WTC11 (cell line): ENCODE measurements at regions not wholly inside any gene's neighbourhood (a gene's known extent, or its start where the extent isn't known, plus 50 kb on each side); places are given as distances from the start of the nearest gene placed in this dataset.

Experiments
- ATAC-seq: fragments of 200-7000 bp; cut with Tn5 transposase; 2 replicates; pipeline ENCODE4 v1.10.0; 2021; ENCODE audit warnings: mild to moderate bottlenecking, moderate library complexity
- CTCF ChIA-PET: fragments of 300-600 bp; sonication (Branson Sonifier 250); formaldehyde crosslinking; loops from one replicate; lab custom pipeline; 2021; ENCODE audit warnings: antibody characterized with exemption; lab: Charles Lee
- POLR2A ChIA-PET: fragments of 350-600 bp; sonication (Branson Sonifier 250); formaldehyde crosslinking; loops from one replicate; lab custom pipeline; 2021; ENCODE audit warnings: antibody characterized with exemption; lab: Charles Lee
- DNase-seq: peaks from one replicate; pipeline ENCODE4 v3.0.0; 2021; ENCODE audit warnings: low spot score
- H3K27ac Mint-ChIP-seq: 2 replicates; pipeline ENCODE4 v1.8.0; 2021; ENCODE audit warnings: mixed read lengths
- H3K27me3 Mint-ChIP-seq: 2 replicates; pipeline ENCODE4 v1.8.0; 2021; ENCODE audit warnings: low read depth, mild to moderate bottlenecking, moderate library complexity, mixed read lengths
- H3K36me3 Mint-ChIP-seq: 2 replicates; pipeline ENCODE4 v1.8.0; 2021; ENCODE audit warnings: mixed read lengths
- H3K4me1 Mint-ChIP-seq: 2 replicates; pipeline ENCODE4 v1.8.0; 2022; ENCODE audit warnings: mixed read lengths
- H3K4me3 Mint-ChIP-seq: 2 replicates; pipeline ENCODE4 v1.8.0; 2021; ENCODE audit warnings: mild to moderate bottlenecking, moderate library complexity, mixed read lengths
- H3K9me3 Mint-ChIP-seq: 2 replicates; pipeline ENCODE4 v1.8.0; 2021; ENCODE audit warnings: mixed read lengths
- ATF3 ChIP-seq: sonication (generic); formaldehyde crosslinking; conservative IDR thresholded peaks from 2 replicates; pipeline ENCODE4 v1.8.1; 2022; ENCODE audit warnings: mild to moderate bottlenecking, missing genetic modification reagents
- CBFB ChIP-seq: sonication (generic); formaldehyde crosslinking; IDR thresholded peaks from 2 replicates; pipeline ENCODE4 v1.8.1; 2022; ENCODE audit warnings: mild to moderate bottlenecking, low read depth, missing genetic modification reagents
- FOXK1 ChIP-seq: sonication (generic); formaldehyde crosslinking; IDR thresholded peaks from 2 replicates; pipeline ENCODE4 v1.8.0; 2022; ENCODE audit warnings: mild to moderate bottlenecking, moderate library complexity, missing genetic modification reagents
- FOXP1 ChIP-seq: sonication (generic); formaldehyde crosslinking; IDR thresholded peaks from 2 replicates; pipeline ENCODE4 v1.8.0; 2022; ENCODE audit warnings: missing genetic modification reagents, mild to moderate bottlenecking, moderate library complexity, borderline replicate concordance
- GABPB1 ChIP-seq: sonication (generic); formaldehyde crosslinking; IDR thresholded peaks from 2 replicates; pipeline ENCODE4 v1.8.1; 2023; ENCODE audit warnings: mild to moderate bottlenecking, missing genetic modification reagents
- GRHL2 ChIP-seq: fragments of 250-450 bp; sonication (Bioruptor Pico); IDR thresholded peaks from 2 replicates; pipeline ENCODE4 v1.8.0; 2022; ENCODE audit warnings: mild to moderate bottlenecking, moderate library complexity; ENCODE audit not compliant: insufficient replicate concordance, severe bottlenecking
- HMGA2 ChIP-seq: fragments of 250-450 bp; sonication (Bioruptor Pico); IDR thresholded peaks from 2 replicates; pipeline ENCODE4 v1.4.0; 2021; ENCODE audit warnings: mild to moderate bottlenecking, moderate library complexity
- MLX ChIP-seq: sonication (generic); formaldehyde crosslinking; IDR thresholded peaks from 2 replicates; pipeline ENCODE4 v1.8.1; 2023; ENCODE audit warnings: mild to moderate bottlenecking, missing genetic modification reagents, moderate library complexity
- NR2C2 ChIP-seq: sonication (generic); formaldehyde crosslinking; IDR thresholded peaks from 2 replicates; pipeline ENCODE4 v1.8.0; 2022; ENCODE audit warnings: mild to moderate bottlenecking, missing genetic modification reagents
- RORB ChIP-seq: fragments of 250-450 bp; sonication (Bioruptor Pico); IDR thresholded peaks from 2 replicates; pipeline ENCODE4 v1.9.0; 2021; ENCODE audit warnings: mild to moderate bottlenecking
- SP1 ChIP-seq: sonication (generic); formaldehyde crosslinking; conservative IDR thresholded peaks from 2 replicates; pipeline ENCODE4 v1.8.1; 2022; ENCODE audit warnings: missing genetic modification reagents
- TP53 ChIP-seq: sonication (generic); formaldehyde crosslinking; IDR thresholded peaks from 2 replicates; pipeline ENCODE4 v1.8.1; 2023; ENCODE audit warnings: mild to moderate bottlenecking, missing genetic modification reagents
- USF1 ChIP-seq: sonication (generic); formaldehyde crosslinking; IDR thresholded peaks from 2 replicates; pipeline ENCODE4 v1.8.0; 2022; ENCODE audit warnings: mild to moderate bottlenecking, missing genetic modification reagents
- ZNF232 ChIP-seq: sonication (generic); formaldehyde crosslinking; IDR thresholded peaks from 2 replicates; pipeline ENCODE4 v1.8.0; 2022; ENCODE audit warnings: mild to moderate bottlenecking, missing genetic modification reagents
- ZNF532 ChIP-seq: fragments of 250-450 bp; sonication (Bioruptor Pico); IDR thresholded peaks from 2 replicates; pipeline ENCODE4 v1.9.0; 2021; ENCODE audit warnings: mild to moderate bottlenecking, borderline replicate concordance
- ZNF671 ChIP-seq: fragments of 250-450 bp; sonication (Bioruptor Pico); IDR thresholded peaks from 2 replicates; pipeline ENCODE4 v1.8.0; 2021; ENCODE audit warnings: mild to moderate bottlenecking
- TF ChIP-seq, protein P1 (sequence below): fragments of 250-450 bp; sonication (Bioruptor Pico); IDR thresholded peaks from 2 replicates; pipeline ENCODE4 v1.9.0; 2021; ENCODE audit warnings: mild to moderate bottlenecking
- TF ChIP-seq, protein P2 (sequence below): sonication (generic); formaldehyde crosslinking; IDR thresholded peaks from 2 replicates; pipeline ENCODE4 v1.8.1; 2022; ENCODE audit warnings: mild to moderate bottlenecking, moderate library complexity, missing genetic modification reagents

- TF ChIP-seq ZNF671 (CRISPR knock-in tag), result no peak
- no peak for TF ChIP-seq FOXK1
- no peak for TF ChIP-seq ZNF532
- H3K4me3 Mint-ChIP-seq, result no peak overlapping the region
- H3K27me3 Mint-ChIP-seq, result peaks cover 19% of the 10 kb centered on the region
- H3K27ac Mint-ChIP-seq, result no peak overlapping the region
- ChIA-PET CTCF (interaction anchor here (1.0 kb wide), 1 partner anchor 44 kb away, joined by 3 read pairs; no protein-coding TSS in a partner anchor), POLR2A (no interaction called here)
- no peaks in the 10 kb centered on the region for H3K9me3 Mint-ChIP-seq
- H3K36me3 Mint-ChIP-seq, result no peaks in the 10 kb centered on the region
- ATAC-seq (no peak), DNase-seq (no peak)
- 0 out of 2 replicates have a peak, but pooled peaks cover 2% of the 10 kb centered on the region for H3K4me1 Mint-ChIP-seq
These were observed 149.9 kb upstream of the COL1A2 start for GRCh38 chr7:94244760-94245159.

GRCh38 chr7:94245500-94245899, 149.2 kb upstream of the COL1A2 start:
- Mint-ChIP-seq H3K27me3 (peaks cover 11% of the 10 kb centered on the region), H3K4me3 (no peak overlapping the region), H3K4me1 (0 out of 2 replicates have a peak, but pooled peaks cover 2% of the 10 kb centered on the region), H3K36me3 (no peaks in the 10 kb centered on the region), H3K9me3 (no peaks in the 10 kb centered on the region)
- DNase-seq (no peak), ATAC-seq (no peak)
- TF ChIP-seq TP53 (CRISPR knock-in tag), result no peak
- no peak for TF ChIP-seq SP1 (CRISPR knock-in tag)
- TF ChIP-seq, protein P1, sequence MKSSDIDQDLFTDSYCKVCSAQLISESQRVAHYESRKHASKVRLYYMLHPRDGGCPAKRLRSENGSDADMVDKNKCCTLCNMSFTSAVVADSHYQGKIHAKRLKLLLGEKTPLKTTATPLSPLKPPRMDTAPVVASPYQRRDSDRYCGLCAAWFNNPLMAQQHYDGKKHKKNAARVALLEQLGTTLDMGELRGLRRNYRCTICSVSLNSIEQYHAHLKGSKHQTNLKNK (CRISPR knock-in tag), result no peak
- no peak for TF ChIP-seq FOXP1 (CRISPR knock-in tag)
- TF ChIP-seq MLX (CRISPR knock-in tag), result no peak
- no peak for TF ChIP-seq NR2C2
- TF ChIP-seq, protein P2, sequence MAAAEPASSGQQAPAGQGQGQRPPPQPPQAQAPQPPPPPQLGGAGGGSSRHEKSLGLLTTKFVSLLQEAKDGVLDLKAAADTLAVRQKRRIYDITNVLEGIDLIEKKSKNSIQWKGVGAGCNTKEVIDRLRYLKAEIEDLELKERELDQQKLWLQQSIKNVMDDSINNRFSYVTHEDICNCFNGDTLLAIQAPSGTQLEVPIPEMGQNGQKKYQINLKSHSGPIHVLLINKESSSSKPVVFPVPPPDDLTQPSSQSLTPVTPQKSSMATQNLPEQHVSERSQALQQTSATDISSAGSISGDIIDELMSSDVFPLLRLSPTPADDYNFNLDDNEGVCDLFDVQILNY, result no peak
- TF ChIP-seq ATF3 (CRISPR knock-in tag), result no peak
- TF ChIP-seq, all 79 proteins: peak for 0
- POLR2A ChIA-PET, result no interaction called here
- CTCF ChIA-PET, result interaction anchor here (1.0 kb wide), 1 partner anchor 43 kb away, joined by 3 read pairs; no protein-coding TSS in a partner anchor
- H3K27ac Mint-ChIP-seq, result no peak overlapping the region

DNA sequence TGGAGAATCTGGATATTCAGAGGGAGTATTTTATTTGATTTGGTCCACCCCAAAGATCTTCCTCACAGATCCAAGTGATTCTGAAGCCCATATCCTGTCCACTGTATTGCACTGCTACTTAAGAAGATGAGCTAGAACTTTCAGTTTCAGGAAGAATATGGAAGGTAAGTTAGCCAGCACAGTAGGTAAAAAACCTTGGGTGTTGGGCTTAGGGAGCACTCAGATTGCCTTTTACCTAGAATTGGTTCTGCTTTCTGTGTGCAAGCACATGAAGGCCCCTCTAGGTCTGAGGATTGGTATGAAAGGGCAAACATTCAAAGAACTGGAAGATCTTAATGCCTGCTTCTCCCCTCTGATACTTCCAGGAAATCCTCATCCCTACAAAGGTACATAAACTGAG, 146.7 kb upstream of the COL1A2 start:
- no peak for ATAC-seq
- DNase-seq, result no peak
- POLR2A ChIA-PET, result no interaction called here
- Mint-ChIP-seq H3K4me1 (peaks cover 11% of the 10 kb centered on the region), H3K4me3 (no peak overlapping the region), H3K36me3 (no peaks in the 10 kb centered on the region), H3K27me3 (peaks cover 5% of the 10 kb centered on the region; the same call in 1 of the 2 replicates), H3K27ac (no peak overlapping the region), H3K9me3 (no peaks in the 10 kb centered on the region)
- CTCF ChIA-PET, result no interaction called here
- TF ChIP-seq FOXK1, result no peak
- no peak for TF ChIP-seq HMGA2
- TF ChIP-seq ZNF232, result no peak
- no peak for TF ChIP-seq USF1 (CRISPR knock-in tag)
- TF ChIP-seq RORB (CRISPR knock-in tag), result no peak
- TF ChIP-seq CBFB (CRISPR knock-in tag), result no peak
- TF ChIP-seq GABPB1 (CRISPR knock-in tag), result no peak
- TF ChIP-seq GRHL2 (CRISPR knock-in tag), result no peak
